Stomach (tissue), 8 donors: ENCODE measurements at regions not wholly inside any gene's neighbourhood (a gene's known extent, or its start where the extent isn't known, plus 50 kb on each side); places are given as distances from the start of the nearest gene placed in this dataset.
A peak's percentile ranks its signal among the peaks of the same experiment; 100 is the strongest.

Source experiments
- DNase-seq, 2 donors: peaks; one replicate each; pipeline versions ENCODE4 v3.0.0 to v3.0.0-alpha.2; 2013 to 2019
- H3K27ac ChIP-seq, 5 donors: fragments of 200-600 bp in 4 of 5; sonication (generic) in 4 of 5; one replicate each; pipeline ENCODE4 v1.5.1; 2013 to 2019; ENCODE audit warnings: mild to moderate bottlenecking in 1 of 5, moderate library complexity in 1 of 5
- H3K27me3 ChIP-seq, 3 donors: fragments of 200-600 bp; sonication (generic); one replicate each; pipeline ENCODE4 v1.5.1; 2017 to 2019; ENCODE audit warnings: mixed run types in 1 of 3
- H3K36me3 ChIP-seq, 4 donors: fragments of 200-600 bp; sonication (generic); 1 replicate in 3 of 4; 2 replicates in 1 of 4; pipeline ENCODE4 v1.5.1; 2016 to 2019
- H3K4me1 ChIP-seq, 4 donors: fragments of 200-600 bp; sonication (generic); one replicate each; pipeline ENCODE4 v1.5.1; 2016 to 2019
- H3K4me3 ChIP-seq, 4 donors: fragments of 200-600 bp; sonication (generic) in 3 of 4; one replicate each; pipeline ENCODE4 v1.5.1; 2016 to 2019; ENCODE audit warnings: mild to moderate bottlenecking in 1 of 4
- H3K9me3 ChIP-seq, 4 donors: fragments of 200-600 bp; sonication (generic); one replicate each; pipeline ENCODE4 v1.5.1; 2016 to 2019
- EP300 ChIP-seq: sonication (generic); formaldehyde crosslinking; IDR thresholded peaks from one replicate; pipeline ENCODE4 v1.6.1; 2017; ENCODE audit warnings: antibody characterized with exemption
- POLR2A ChIP-seq, 4 donors: fragments of 450-650 bp; IDR thresholded peaks; one replicate each; pipeline ENCODE4 v1.6.1; 2016; ENCODE audit warnings: antibody characterized with exemption in 4 of 4, control low read depth in 2 of 4, mild to moderate bottlenecking in 1 of 4, moderate library complexity in 1 of 4
- POLR2AphosphoS5 ChIP-seq, 3 donors: sonication (generic); formaldehyde crosslinking; IDR thresholded peaks; one replicate each; pipeline ENCODE4 v1.6.1; 2016; ENCODE audit warnings: antibody characterized with exemption in 3 of 3
- WGBS, 5 donors: extraction: QIAGEN DNeasy Blood & Tissue Kit in 3 of 5; methylation state at CpG; one replicate each; pipeline versions ENCODE4 v1.1.5 to v1.1.7; 2013 to 2018; 5-methylcytosine and 5-hydroxymethylcytosine counted together
- intact Hi-C: fragments of 100-400 bp; cut with DNase I; formaldehyde crosslinking; loops from one replicate; pipeline ENCODE4 v1.15.1; 2023; ENCODE audit warnings: low total_unique reads
- TF ChIP-seq, protein P1 (sequence below), 7 experiments: fragments of 450-650 bp in 4 of 7; fragments of 200-600 bp in 3 of 7; sonication (generic) in 3 of 7; IDR thresholded peaks; one replicate each; pipeline ENCODE4 v1.5.1; 2016 to 2019; ENCODE audit warnings: antibody characterized with exemption in 7 of 7, control low read depth in 2 of 7, mild to moderate bottlenecking in 1 of 7
- donor health status: healthy with polysubstance abuse.
- donor health status: Bipolar disorder and iron deficiency.
- donor health status: healthy.

DNA sequence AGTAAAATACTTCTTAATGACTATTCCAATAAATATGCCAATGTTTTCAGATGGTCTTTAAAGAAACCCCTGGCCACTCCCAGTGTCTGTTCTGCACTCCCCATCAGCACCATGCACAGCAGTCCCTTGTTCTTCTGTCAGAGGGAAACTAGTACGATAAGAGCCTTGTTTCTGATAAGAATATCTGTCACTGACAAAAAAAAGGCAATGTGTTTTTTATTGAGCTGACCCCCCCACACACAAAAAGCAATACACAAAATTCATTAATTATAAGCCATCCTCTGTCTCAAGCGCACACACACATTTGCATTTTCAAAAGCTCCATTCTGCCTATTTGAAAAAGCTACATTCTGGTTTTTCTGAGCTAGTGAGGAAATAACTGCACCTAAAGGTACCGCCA lies 119.1 kb downstream of the ENC1 start:
- 64 to 78% (median 68%) methylated on average over 3 of the region's 3 CpGs for WGBS, 5 donors
- H3K27me3 ChIP-seq = no peaks in the 10 kb centered on the region
- intact Hi-C loops = no loop called here

DNA sequence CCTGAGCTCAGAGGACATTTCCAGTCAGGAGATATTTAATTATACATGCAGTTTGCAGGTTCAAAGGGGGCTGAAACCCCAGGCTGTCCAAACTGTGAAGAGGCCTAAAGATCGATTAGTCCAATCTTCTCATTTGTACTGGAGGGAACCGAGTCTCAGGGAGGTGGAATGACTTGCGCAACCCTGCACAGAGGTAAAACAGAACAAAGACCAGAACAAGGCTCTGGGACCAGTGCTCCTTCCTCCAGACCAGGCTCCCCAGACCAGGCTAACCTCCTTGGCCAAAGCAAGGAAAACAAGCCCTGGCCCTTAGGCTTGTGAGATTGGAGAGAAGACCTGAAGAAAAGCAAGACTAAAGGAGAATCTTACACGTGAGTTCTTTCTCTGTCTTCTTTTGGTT lies 120.8 kb downstream of the ENC1 start:
- H3K9me3 ChIP-seq = peaks cover 0 to 19% (median 12%) of the 10 kb centered on the region in 4 donors
- H3K36me3 ChIP-seq = no peaks in the 10 kb centered on the region
- TF ChIP-seq POLR2A (IDR thresholded peaks at IDR 0.05) = no peak
- no peak for TF ChIP-seq POLR2AphosphoS5 (IDR thresholded peaks at IDR 0.05)
- DNase-seq = no peak
- H3K27ac ChIP-seq = no peak overlapping the region
- no peak overlapping the region for H3K4me3 ChIP-seq
- intact Hi-C loops = no loop called here
- H3K27me3 ChIP-seq = no peaks in the 10 kb centered on the region
- WGBS, 5 donors = 88 to 98% (median 94%) methylated on average over 4 of the region's 4 CpGs
- peaks cover 0 to 7% (median 0%) of the 10 kb centered on the region in 4 donors for H3K4me1 ChIP-seq

More for the DNA sequence above, 119.1 kb downstream of the ENC1 start:
- no peak overlapping the region for H3K4me3 ChIP-seq
- H3K27ac ChIP-seq = no peak overlapping the region
- no peak for DNase-seq
- peaks cover 0 to 7% (median 0%) of the 10 kb centered on the region in 4 donors for H3K4me1 ChIP-seq
- no peak for TF ChIP-seq POLR2AphosphoS5 (IDR thresholded peaks at IDR 0.05)
- TF ChIP-seq, protein P1, sequence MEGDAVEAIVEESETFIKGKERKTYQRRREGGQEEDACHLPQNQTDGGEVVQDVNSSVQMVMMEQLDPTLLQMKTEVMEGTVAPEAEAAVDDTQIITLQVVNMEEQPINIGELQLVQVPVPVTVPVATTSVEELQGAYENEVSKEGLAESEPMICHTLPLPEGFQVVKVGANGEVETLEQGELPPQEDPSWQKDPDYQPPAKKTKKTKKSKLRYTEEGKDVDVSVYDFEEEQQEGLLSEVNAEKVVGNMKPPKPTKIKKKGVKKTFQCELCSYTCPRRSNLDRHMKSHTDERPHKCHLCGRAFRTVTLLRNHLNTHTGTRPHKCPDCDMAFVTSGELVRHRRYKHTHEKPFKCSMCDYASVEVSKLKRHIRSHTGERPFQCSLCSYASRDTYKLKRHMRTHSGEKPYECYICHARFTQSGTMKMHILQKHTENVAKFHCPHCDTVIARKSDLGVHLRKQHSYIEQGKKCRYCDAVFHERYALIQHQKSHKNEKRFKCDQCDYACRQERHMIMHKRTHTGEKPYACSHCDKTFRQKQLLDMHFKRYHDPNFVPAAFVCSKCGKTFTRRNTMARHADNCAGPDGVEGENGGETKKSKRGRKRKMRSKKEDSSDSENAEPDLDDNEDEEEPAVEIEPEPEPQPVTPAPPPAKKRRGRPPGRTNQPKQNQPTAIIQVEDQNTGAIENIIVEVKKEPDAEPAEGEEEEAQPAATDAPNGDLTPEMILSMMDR (IDR thresholded peaks at IDR 0.05) = no peak
- no peak for TF ChIP-seq EP300
- no peak for TF ChIP-seq POLR2A (IDR thresholded peaks at IDR 0.05)
- peaks cover 0 to 21% (median 12%) of the 10 kb centered on the region in 4 donors for H3K9me3 ChIP-seq
- H3K36me3 ChIP-seq = no peaks in the 10 kb centered on the region

DNA sequence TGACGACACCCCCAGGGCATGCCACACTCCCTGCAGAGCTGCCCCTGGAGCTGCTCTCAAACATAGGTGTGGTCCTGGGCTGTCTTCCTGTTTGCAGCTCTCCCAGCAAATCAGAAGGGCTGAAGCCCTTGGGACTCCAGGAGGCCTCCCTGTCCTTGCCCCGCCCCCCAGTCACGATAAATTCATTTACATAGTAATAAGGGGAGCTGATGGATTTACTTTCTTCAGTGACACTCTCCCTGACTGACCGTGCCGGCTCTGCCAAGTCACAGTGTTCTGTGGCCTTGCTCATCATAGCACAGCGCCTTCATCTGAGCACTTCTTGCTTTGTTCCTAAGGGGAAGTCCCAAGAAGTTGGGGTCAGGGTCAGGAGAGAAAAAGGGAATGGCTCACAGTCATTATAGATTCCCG lies 121.4 kb downstream of the ENC1 start:
- Histone ChIP-seq H3K9me3 (peaks cover 0 to 14% (median 11%) of the 10 kb centered on the region in 4 donors), H3K27ac (no peak overlapping the region), H3K4me1 (peaks cover 0 to 7% (median 0%) of the 10 kb centered on the region in 4 donors), H3K27me3 (no peaks in the 10 kb centered on the region), H3K4me3 (no peak overlapping the region), H3K36me3 (no peaks in the 10 kb centered on the region)
- intact Hi-C loops = no loop called here
- peak in 1 of 2 donors; percentile 81 for DNase-seq
- WGBS, 5 donors = 53 to 82% (median 65%) methylated on average over 7 of the region's 7 CpGs
- TF ChIP-seq, protein P1 (IDR thresholded peaks at IDR 0.05) = no peak
- TF ChIP-seq POLR2AphosphoS5 (IDR thresholded peaks at IDR 0.05) (no peak), EP300 (no peak), POLR2A (IDR thresholded peaks at IDR 0.05) (no peak)

GRCh38 chr5:74517700-74518099 lies 122.8 kb downstream of the ENC1 start:
- intact Hi-C loops = no loop called here
- Histone ChIP-seq H3K4me3 (no peak overlapping the region), H3K4me1 (peaks cover 0 to 7% (median 0%) of the 10 kb centered on the region in 4 donors), H3K36me3 (no peaks in the 10 kb centered on the region), H3K27ac (no peak overlapping the region), H3K9me3 (peaks cover 0 to under 1% (median 0%) of the 10 kb centered on the region in 4 donors), H3K27me3 (no peaks in the 10 kb centered on the region)
- TF ChIP-seq EP300 (no peak), POLR2AphosphoS5 (IDR thresholded peaks at IDR 0.05) (no peak), POLR2A (IDR thresholded peaks at IDR 0.05) (no peak)
- TF ChIP-seq, protein P1 (IDR thresholded peaks at IDR 0.05) = no peak
- DNase-seq = no peak

DNA sequence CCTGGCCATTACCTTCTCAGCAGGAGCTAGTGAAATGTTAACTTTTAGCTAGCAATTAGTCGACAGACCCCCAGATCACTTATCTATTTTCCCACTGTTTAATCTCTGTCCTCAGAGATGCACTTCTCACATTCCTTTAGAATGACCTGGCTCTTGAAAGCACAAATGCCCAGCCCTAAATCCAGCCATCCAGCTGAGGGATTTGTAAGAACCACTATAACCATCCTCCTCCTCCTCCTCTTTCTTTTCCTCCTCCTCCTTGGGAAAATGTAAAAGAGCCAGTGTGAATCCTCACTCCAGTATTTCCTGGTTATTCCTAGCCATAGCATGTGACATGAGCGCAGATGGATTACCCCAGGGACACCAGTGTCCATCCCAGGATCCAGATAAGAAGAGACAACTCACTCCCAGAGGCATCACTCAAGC lies 124.3 kb downstream of the ENC1 start:
- no peak for TF ChIP-seq POLR2AphosphoS5 (IDR thresholded peaks at IDR 0.05)
- no peak for TF ChIP-seq EP300
- no peak for DNase-seq
- Histone ChIP-seq H3K4me1 (peaks cover 0 to 7% (median 0%) of the 10 kb centered on the region in 4 donors), H3K9me3 (no peaks in the 10 kb centered on the region), H3K36me3 (no peaks in the 10 kb centered on the region), H3K4me3 (no peak overlapping the region), H3K27me3 (no peaks in the 10 kb centered on the region), H3K27ac (no peak overlapping the region)
- intact Hi-C loops = no loop called here
- WGBS, 5 donors = 72 to 88% (median 76%) methylated on average over 2 of the region's 2 CpGs
